Duodenal mucosa (tissue), 2 donors: ENCODE measurements at regions not wholly inside any gene's neighbourhood (a gene's known extent, or its start where the extent isn't known, plus 50 kb on each side); places are given as distances from the start of the nearest gene placed in this dataset.

Experiments used
- H3K27ac ChIP-seq: one replicate; pipeline ENCODE4 v1.7.0; 2013; ENCODE audit warnings: low read depth, low read length
- H3K27me3 ChIP-seq, 2 donors: one replicate each; pipeline ENCODE4 v1.7.0; 2013; ENCODE audit warnings: low read length in 2 of 2, control low read depth in 1 of 2; ENCODE audit not compliant: insufficient read depth in 2 of 2, control insufficient read depth in 1 of 2
- H3K36me3 ChIP-seq, 2 donors: one replicate each; pipeline ENCODE4 v1.7.0; 2013; ENCODE audit warnings: low read length in 2 of 2, control low read depth in 1 of 2; ENCODE audit not compliant: insufficient read depth in 2 of 2, control insufficient read depth in 1 of 2
- H3K4me1 ChIP-seq, 2 donors: one replicate each; pipeline ENCODE4 v1.7.0; 2013; ENCODE audit warnings: low read length in 2 of 2, control low read depth in 1 of 2; ENCODE audit not compliant: insufficient read depth in 2 of 2, control insufficient read depth in 1 of 2
- H3K4me3 ChIP-seq, 2 donors: one replicate each; pipeline ENCODE4 v1.7.0; 2013; ENCODE audit warnings: low read length in 2 of 2, low read depth in 1 of 2
- H3K9ac ChIP-seq, 2 donors: one replicate each; pipeline ENCODE4 v1.7.0; 2013; ENCODE audit warnings: low read length in 2 of 2, low read depth in 1 of 2
- H3K9me3 ChIP-seq, 2 donors: one replicate each; pipeline ENCODE4 v1.7.0; 2013; ENCODE audit warnings: low read length in 2 of 2, control low read depth in 1 of 2; ENCODE audit not compliant: control insufficient read depth in 1 of 2

DNA sequence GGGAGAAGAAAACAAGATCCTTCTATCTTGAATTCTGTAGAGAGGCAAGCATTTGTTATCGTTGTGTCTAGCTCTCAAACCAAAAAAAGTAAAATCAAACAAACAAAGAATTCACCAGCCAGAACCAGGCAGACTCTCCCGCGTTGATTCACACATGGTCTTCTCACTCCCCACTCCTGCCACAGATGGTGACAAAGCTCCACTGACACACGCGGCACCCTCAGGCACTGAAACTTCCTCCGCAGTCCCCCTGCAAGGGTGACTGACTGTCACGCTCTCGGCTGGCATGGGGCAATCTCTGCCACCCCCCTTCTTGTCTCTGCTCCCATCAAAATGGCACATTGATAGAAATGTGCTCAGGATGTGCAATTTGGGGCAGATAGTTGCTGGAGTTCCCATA is 304.9 kb downstream of the DHX15 start:
- H3K36me3 ChIP-seq: no peaks in the 10 kb centered on the region
- no peak overlapping the region for H3K27ac ChIP-seq
- H3K9me3 ChIP-seq: no peaks in the 10 kb centered on the region
- no peak overlapping the region for H3K4me3 ChIP-seq
- no peaks in the 10 kb centered on the region for H3K27me3 ChIP-seq
- H3K4me1 ChIP-seq: no peaks in the 10 kb centered on the region
- H3K9ac ChIP-seq: no peak overlapping the region

DNA sequence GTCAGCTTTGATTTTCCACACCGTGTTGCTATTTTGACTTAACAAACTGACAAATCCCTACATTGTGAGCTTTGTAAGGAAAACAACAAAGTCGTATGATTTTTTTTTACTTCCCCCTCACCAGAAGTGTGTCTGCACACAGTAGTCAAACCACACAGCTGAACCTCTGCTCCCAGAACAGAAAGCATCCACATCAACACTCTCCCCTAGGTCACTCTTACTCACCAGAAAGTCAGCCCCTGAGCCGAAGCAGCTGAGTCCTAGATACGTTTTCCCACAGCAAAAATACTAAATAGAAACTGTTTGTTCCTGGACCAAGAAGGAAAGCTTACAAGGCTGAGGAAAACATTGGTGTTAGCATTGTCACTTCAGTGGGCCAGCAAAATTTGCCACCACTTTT is 305.7 kb downstream of the DHX15 start:
- no peak overlapping the region for H3K4me3 ChIP-seq
- no peaks in the 10 kb centered on the region for H3K4me1 ChIP-seq
- H3K27ac ChIP-seq: no peak overlapping the region
- no peaks in the 10 kb centered on the region for H3K9me3 ChIP-seq
- H3K27me3 ChIP-seq: no peaks in the 10 kb centered on the region
- no peak overlapping the region for H3K9ac ChIP-seq
- no peaks in the 10 kb centered on the region for H3K36me3 ChIP-seq

DNA sequence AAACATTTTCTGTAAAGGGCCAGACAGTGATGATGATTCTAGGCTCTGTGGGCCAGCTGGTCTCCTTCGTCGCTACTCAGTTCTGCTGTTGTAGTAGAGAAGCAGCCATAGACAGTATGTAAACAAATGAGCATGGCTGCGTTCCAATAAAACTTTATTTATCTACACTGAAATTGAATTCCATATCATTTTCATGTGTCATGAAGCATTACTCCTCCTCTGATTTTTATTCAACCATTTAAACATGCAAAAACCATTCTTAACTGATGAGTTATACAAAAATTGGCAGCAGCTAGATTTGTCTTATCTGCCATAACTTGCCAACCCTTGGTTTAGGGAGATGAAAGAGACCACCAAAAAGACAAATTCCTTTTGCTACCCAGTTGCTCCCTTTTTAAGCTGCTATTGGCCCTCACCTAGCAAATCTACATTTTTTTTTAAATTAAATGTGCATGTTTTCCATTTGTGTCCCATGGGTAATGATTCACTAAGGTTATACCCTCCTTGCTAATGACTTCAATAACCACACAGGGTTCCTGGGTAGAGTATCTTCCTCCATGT is 309.9 kb downstream of the DHX15 start:
- no peak overlapping the region for H3K9ac ChIP-seq
- H3K9me3 ChIP-seq: no peaks in the 10 kb centered on the region
- H3K36me3 ChIP-seq: no peaks in the 10 kb centered on the region
- H3K27me3 ChIP-seq: no peaks in the 10 kb centered on the region
- no peak overlapping the region for H3K27ac ChIP-seq
- no peaks in the 10 kb centered on the region for H3K4me1 ChIP-seq
- H3K4me3 ChIP-seq: no peak overlapping the region

GRCh38 chr4:24273136-24273535 is 311.2 kb downstream of the DHX15 start:
- H3K27me3 ChIP-seq: no peaks in the 10 kb centered on the region
- H3K4me1 ChIP-seq: no peaks in the 10 kb centered on the region
- H3K4me3 ChIP-seq: no peak overlapping the region
- H3K9me3 ChIP-seq: no peaks in the 10 kb centered on the region
- no peaks in the 10 kb centered on the region for H3K36me3 ChIP-seq
- H3K9ac ChIP-seq: no peak overlapping the region
- H3K27ac ChIP-seq: no peak overlapping the region

GRCh38 chr4:24266951-24267722 is 317.2 kb downstream of the DHX15 start:
- no peak overlapping the region for H3K27ac ChIP-seq
- no peaks in the 10 kb centered on the region for H3K9me3 ChIP-seq
- H3K36me3 ChIP-seq: no peaks in the 10 kb centered on the region
- no peak overlapping the region for H3K9ac ChIP-seq
- H3K4me3 ChIP-seq: no peak overlapping the region
- H3K4me1 ChIP-seq: no peaks in the 10 kb centered on the region
- H3K27me3 ChIP-seq: no peaks in the 10 kb centered on the region

DNA sequence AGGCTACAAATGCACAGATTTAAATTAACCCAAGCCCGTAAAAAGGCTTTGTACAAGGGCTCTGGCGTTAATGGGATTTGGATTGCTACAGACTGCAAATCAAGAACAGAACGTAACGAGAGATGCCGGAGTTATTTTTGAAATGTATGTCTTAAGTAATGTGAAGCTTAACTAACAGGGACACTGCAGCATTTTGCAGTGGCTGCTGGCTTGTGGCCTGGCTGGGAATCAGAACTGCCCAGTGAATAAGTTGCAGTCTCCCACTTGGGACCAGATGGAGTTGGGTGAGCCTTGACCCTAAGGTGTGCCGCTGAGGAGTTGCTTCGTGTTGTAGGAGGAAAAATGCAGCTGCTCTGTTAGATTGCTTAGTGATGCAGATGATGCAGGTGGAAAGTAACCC is 318.4 kb downstream of the DHX15 start:
- no peaks in the 10 kb centered on the region for H3K9me3 ChIP-seq
- H3K27me3 ChIP-seq: no peaks in the 10 kb centered on the region
- no peaks in the 10 kb centered on the region for H3K4me1 ChIP-seq
- no peak overlapping the region for H3K4me3 ChIP-seq
- no peak overlapping the region for H3K9ac ChIP-seq
- no peaks in the 10 kb centered on the region for H3K36me3 ChIP-seq
- no peak overlapping the region for H3K27ac ChIP-seq

DNA sequence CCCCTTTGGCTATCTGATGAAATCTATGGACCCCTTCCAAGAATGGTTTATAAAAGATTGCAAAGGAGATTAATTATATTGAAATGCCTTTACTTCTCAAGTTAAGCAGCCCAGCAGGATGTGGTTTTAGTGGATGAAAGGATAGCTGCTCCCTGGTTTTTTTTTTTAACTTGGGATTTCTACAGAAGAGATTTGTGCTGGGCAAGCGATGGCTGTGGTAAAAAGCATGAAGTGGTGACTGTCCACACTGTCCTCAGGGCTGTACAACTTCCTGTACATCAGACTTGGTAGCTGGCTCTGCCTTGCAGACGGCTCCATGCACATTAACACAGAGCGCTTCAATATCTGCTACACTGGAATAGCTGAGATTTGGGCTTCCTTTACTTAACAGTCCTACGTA is 321.7 kb downstream of the DHX15 start:
- H3K27ac ChIP-seq: no peak overlapping the region
- H3K9me3 ChIP-seq: no peaks in the 10 kb centered on the region
- no peak overlapping the region for H3K4me3 ChIP-seq
- H3K4me1 ChIP-seq: no peaks in the 10 kb centered on the region
- H3K9ac ChIP-seq: no peak overlapping the region
- no peaks in the 10 kb centered on the region for H3K36me3 ChIP-seq
- no peaks in the 10 kb centered on the region for H3K27me3 ChIP-seq

DNA sequence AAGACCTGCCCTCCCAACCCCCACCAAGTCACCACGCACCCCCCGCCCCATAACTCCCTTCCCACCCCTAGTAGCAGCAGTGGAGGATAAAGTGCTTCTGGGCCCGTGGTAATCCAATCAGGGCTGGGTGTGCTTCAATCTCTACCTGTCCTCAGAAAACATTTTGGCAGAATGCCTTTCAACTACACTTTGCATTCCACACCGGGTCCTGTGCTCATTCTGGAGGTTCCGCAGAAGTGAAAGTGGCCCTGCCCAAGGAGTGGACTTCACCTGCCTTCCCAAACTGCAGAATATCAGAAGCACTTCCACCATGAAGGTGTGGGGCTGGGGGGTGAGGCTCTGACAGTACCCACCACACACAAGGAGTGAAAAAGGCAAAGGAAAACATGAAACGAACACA is 322.3 kb downstream of the DHX15 start:
- H3K4me3 ChIP-seq: no peak overlapping the region
- H3K4me1 ChIP-seq: no peaks in the 10 kb centered on the region
- H3K27me3 ChIP-seq: no peaks in the 10 kb centered on the region
- H3K27ac ChIP-seq: no peak overlapping the region
- no peaks in the 10 kb centered on the region for H3K36me3 ChIP-seq
- H3K9ac ChIP-seq: no peak overlapping the region
- H3K9me3 ChIP-seq: no peaks in the 10 kb centered on the region

- no peak overlapping the region for H3K27ac ChIP-seq
- no peak overlapping the region for H3K9ac ChIP-seq
- H3K9me3 ChIP-seq: no peaks in the 10 kb centered on the region
- H3K27me3 ChIP-seq: no peaks in the 10 kb centered on the region
- no peaks in the 10 kb centered on the region for H3K36me3 ChIP-seq
- no peak overlapping the region for H3K4me3 ChIP-seq
- H3K4me1 ChIP-seq: no peaks in the 10 kb centered on the region
These were observed 323.3 kb downstream of the DHX15 start for GRCh38 chr4:24260923-24261564.

GRCh38 chr4:24260133-24260715 is 324.1 kb downstream of the DHX15 start:
- H3K27ac ChIP-seq: no peak overlapping the region
- no peaks in the 10 kb centered on the region for H3K36me3 ChIP-seq
- no peak overlapping the region for H3K4me3 ChIP-seq
- H3K9me3 ChIP-seq: no peaks in the 10 kb centered on the region
- no peaks in the 10 kb centered on the region for H3K4me1 ChIP-seq
- H3K9ac ChIP-seq: no peak overlapping the region
- H3K27me3 ChIP-seq: no peaks in the 10 kb centered on the region
